ENCODE measurements at regions not wholly inside any gene's neighbourhood (a gene's known extent, or its start where the extent isn't known, plus 50 kb on each side); places are given as distances from the start of the nearest gene placed in this dataset.

DNA sequence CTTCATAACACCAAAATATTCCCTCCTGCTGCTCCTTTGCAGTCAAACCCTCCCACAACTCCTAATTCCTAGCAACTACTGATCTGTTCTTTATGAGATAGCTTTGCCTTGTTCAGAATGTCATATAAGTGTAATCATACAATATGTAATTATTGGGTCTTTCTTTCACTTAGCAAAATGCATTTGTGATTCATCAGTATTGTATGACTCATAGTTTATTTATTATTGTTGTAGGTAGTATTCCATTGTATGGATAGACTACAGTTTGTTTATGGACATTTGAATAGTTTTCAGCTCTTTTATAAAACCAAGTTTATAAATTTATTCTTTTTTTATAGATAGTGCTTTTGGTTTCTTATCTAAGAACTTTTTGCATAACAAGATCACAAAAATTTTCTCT, 468.2 kb upstream of the KIF2A start:
- Histone ChIP-seq H3K4me3 (ENCODE audit: low read depth in 2 of 2, low read length in 1 of 2) (no peak overlapping the region), H3K36me3 (replicated peaks in 1 of 2; ENCODE audit: control insufficient read depth in 1 of 2, insufficient read depth in 2 of 2, low read length in 1 of 2) (no peaks in the 10 kb centered on the region), H3F3A (replicated peaks; ENCODE audit: insufficient read depth) (no peaks in the 10 kb centered on the region), H3K27ac (ENCODE audit: low read depth in 2 of 2, low read length in 1 of 2) (no peak overlapping the region), H4K20me1 (ENCODE audit: insufficient read depth) (no peaks in the 10 kb centered on the region), H3K9me2 (no peaks in the 10 kb centered on the region), H3K27me3 (ENCODE audit: insufficient read depth) (no peaks in the 10 kb centered on the region), H3K4me1 (ENCODE audit: control insufficient read depth in 1 of 2, insufficient read depth in 2 of 2, low read depth in 1 of 2, low read length in 1 of 2) (no peaks in the 10 kb centered on the region), H3K9me3 (no peaks in the 10 kb centered on the region), H3K9ac (no peak overlapping the region), H2AFZ (ENCODE audit: low read depth) (no peak overlapping the region), H3K79me2 (ENCODE audit: insufficient read depth) (no peaks in the 10 kb centered on the region), H3K4me2 (no peak overlapping the region)
- DNase-seq, result no peak
- CTCF ChIA-PET, result interaction anchor here (0.6 kb wide), 1 partner anchor 32 kb away, joined by 3 read pairs; no protein-coding TSS in a partner anchor
- TF ChIP-seq GATA2 (CRISPR knock-in tag; IDR thresholded peaks at IDR 0.05), result no peak
- no peak for TF ChIP-seq FOXJ3 (CRISPR knock-in tag; IDR thresholded peaks at IDR 0.05)
- TF ChIP-seq TAF1 (IDR thresholded peaks at IDR 0.05; ENCODE audit: borderline replicate concordance, low read depth, low read length), result no peak
- no peak for TF ChIP-seq RFX5 (IDR thresholded peaks at IDR 0.05; ENCODE audit: low read length)
- no peak for TF ChIP-seq NRF1 (IDR thresholded peaks at IDR 0.05; ENCODE audit: low read depth, low read length)
- no peak for TF ChIP-seq ZBTB33 (IDR thresholded peaks at IDR 0.05; ENCODE audit: borderline replicate concordance, low read depth)
- no peak for TF ChIP-seq PBX3 (IDR thresholded peaks at IDR 0.05)
- TF ChIP-seq FOXM1 (IDR thresholded peaks at IDR 0.05; ENCODE audit: low read depth), result no peak
- TF ChIP-seq POLR2AphosphoS5 (IDR thresholded peaks at IDR 0.05; ENCODE audit: low read depth, low read length), result no peak
- TF ChIP-seq USF2 (IDR thresholded peaks at IDR 0.05; ENCODE audit: borderline replicate concordance, low read depth, low read length), result no peak
- TF ChIP-seq JUND (IDR thresholded peaks at IDR 0.05), result no peak
- POLR2A ChIA-PET, result no interaction called here

- no peaks in the 10 kb centered on the region for H4K20me1 ChIP-seq (ENCODE audit: insufficient read depth)
- H3K9ac ChIP-seq, result no peak overlapping the region
- ChIA-PET CTCF (interaction anchor here (0.7 kb wide), 1 partner anchor 325 kb away, joined by 3 read pairs; no protein-coding TSS in a partner anchor), POLR2A (no interaction called here)
- H3K4me2 ChIP-seq, result no peak overlapping the region
- H3K9me2 ChIP-seq, result no peaks in the 10 kb centered on the region
- H3K4me1 ChIP-seq (ENCODE audit: control insufficient read depth in 1 of 2, insufficient read depth in 2 of 2, low read depth in 1 of 2, low read length in 1 of 2), result no peaks in the 10 kb centered on the region
- H2AFZ ChIP-seq (ENCODE audit: low read depth), result no peak overlapping the region
- no peak overlapping the region for H3K27ac ChIP-seq (ENCODE audit: low read depth in 2 of 2, low read length in 1 of 2)
- H3F3A ChIP-seq (replicated peaks; ENCODE audit: insufficient read depth), result no peaks in the 10 kb centered on the region
- no peaks in the 10 kb centered on the region for H3K9me3 ChIP-seq
- no peaks in the 10 kb centered on the region for H3K36me3 ChIP-seq (replicated peaks in 1 of 2; ENCODE audit: control insufficient read depth in 1 of 2, insufficient read depth in 2 of 2, low read length in 1 of 2)
- H3K27me3 ChIP-seq (ENCODE audit: insufficient read depth), result no peaks in the 10 kb centered on the region
- H3K79me2 ChIP-seq (ENCODE audit: insufficient read depth), result no peaks in the 10 kb centered on the region
- no peak overlapping the region for H3K4me3 ChIP-seq (ENCODE audit: low read depth in 2 of 2, low read length in 1 of 2)
- no peak for TF ChIP-seq RXRA (IDR thresholded peaks at IDR 0.05; ENCODE audit: borderline replicate concordance, low read depth)
- TF ChIP-seq TCF12 (IDR thresholded peaks at IDR 0.05), result no peak
- TF ChIP-seq RFX5 (IDR thresholded peaks at IDR 0.05; ENCODE audit: low read length), result no peak
- no peak for TF ChIP-seq NFIC (IDR thresholded peaks at IDR 0.05; ENCODE audit: borderline replicate concordance)
- no peak for TF ChIP-seq RCOR1 (IDR thresholded peaks at IDR 0.05; ENCODE audit: low read length)
- TF ChIP-seq ELF1 (IDR thresholded peaks at IDR 0.05), result no peak
- TF ChIP-seq, protein P1, sequence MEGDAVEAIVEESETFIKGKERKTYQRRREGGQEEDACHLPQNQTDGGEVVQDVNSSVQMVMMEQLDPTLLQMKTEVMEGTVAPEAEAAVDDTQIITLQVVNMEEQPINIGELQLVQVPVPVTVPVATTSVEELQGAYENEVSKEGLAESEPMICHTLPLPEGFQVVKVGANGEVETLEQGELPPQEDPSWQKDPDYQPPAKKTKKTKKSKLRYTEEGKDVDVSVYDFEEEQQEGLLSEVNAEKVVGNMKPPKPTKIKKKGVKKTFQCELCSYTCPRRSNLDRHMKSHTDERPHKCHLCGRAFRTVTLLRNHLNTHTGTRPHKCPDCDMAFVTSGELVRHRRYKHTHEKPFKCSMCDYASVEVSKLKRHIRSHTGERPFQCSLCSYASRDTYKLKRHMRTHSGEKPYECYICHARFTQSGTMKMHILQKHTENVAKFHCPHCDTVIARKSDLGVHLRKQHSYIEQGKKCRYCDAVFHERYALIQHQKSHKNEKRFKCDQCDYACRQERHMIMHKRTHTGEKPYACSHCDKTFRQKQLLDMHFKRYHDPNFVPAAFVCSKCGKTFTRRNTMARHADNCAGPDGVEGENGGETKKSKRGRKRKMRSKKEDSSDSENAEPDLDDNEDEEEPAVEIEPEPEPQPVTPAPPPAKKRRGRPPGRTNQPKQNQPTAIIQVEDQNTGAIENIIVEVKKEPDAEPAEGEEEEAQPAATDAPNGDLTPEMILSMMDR (IDR thresholded peaks at IDR 0.05), result no peak
- TF ChIP-seq TEAD4 (IDR thresholded peaks at IDR 0.05; ENCODE audit: borderline replicate concordance, insufficient read depth), result no peak
- TF ChIP-seq EZH2phosphoT487 (IDR thresholded peaks at IDR 0.05; ENCODE audit: borderline replicate concordance, low read depth), result no peak
- no peak for TF ChIP-seq IRF3 (IDR thresholded peaks at IDR 0.05; ENCODE audit: low read depth, low read length)
- no peak for TF ChIP-seq JUND (IDR thresholded peaks at IDR 0.05)
- TF ChIP-seq POLR2AphosphoS5 (IDR thresholded peaks at IDR 0.05; ENCODE audit: low read depth, low read length), result no peak
- no peak for TF ChIP-seq CHD2 (IDR thresholded peaks at IDR 0.05; ENCODE audit: low read length, partially characterized antibody)
- WGBS (ENCODE audit: low lambda C conversion rate), result 62% methylated on average over 3 of the region's 3 CpGs
- no peak for DNase-seq
Measured at GRCh38 chr5:61840361-61840760, 465.6 kb upstream of the KIF2A start.
